Peyer's patch (tissue), 4 donors: ENCODE measurements at regions not wholly inside any gene's neighbourhood (a gene's known extent, or its start where the extent isn't known, plus 50 kb on each side); places are given as distances from the start of the nearest gene placed in this dataset.

Experiments used
- CTCF ChIP-seq, 6 experiments: fragments of 450-650 bp in 4 of 6; fragments of 200-600 bp in 2 of 6; sonication (generic) in 1 of 6; IDR thresholded peaks; one replicate each; pipeline ENCODE4 v1.5.1; 2017 to 2019; ENCODE audit warnings: antibody characterized with exemption in 6 of 6, mild to moderate bottlenecking in 3 of 6, moderate library complexity in 1 of 6
- POLR2A ChIP-seq, 2 donors: fragments of 450-650 bp; IDR thresholded peaks; one replicate each; pipeline ENCODE4 v1.5.1; 2017; ENCODE audit warnings: antibody characterized with exemption in 2 of 2, mild to moderate bottlenecking in 2 of 2, moderate library complexity in 2 of 2

DNA sequence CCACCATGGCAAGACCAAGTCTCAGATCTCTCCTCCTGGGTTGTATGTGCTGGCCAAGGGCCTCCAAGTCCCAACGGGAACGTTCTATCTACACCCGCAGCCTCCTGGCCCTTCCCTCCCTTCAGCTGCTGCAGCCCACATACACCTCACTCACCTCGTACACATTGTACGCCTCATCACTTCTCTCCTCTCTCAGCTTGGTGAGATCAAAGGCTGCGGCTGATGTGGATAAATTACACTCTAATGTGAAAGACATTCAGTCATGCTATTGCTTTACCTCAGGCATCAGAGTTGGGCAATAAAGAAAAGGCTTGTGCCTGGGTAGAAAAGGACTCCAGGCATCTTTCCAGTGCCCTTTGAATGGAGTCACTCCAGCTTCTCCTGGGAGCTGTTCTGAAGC lies 135.3 kb upstream of the FOXQ1 start:
- TF ChIP-seq CTCF (IDR thresholded peaks at IDR 0.05) (no peak), POLR2A (IDR thresholded peaks at IDR 0.05) (no peak)
